ENCODE measurements at regions not wholly inside any gene's neighbourhood (a gene's known extent, or its start where the extent isn't known, plus 50 kb on each side); places are given as distances from the start of the nearest gene placed in this dataset.

DNA sequence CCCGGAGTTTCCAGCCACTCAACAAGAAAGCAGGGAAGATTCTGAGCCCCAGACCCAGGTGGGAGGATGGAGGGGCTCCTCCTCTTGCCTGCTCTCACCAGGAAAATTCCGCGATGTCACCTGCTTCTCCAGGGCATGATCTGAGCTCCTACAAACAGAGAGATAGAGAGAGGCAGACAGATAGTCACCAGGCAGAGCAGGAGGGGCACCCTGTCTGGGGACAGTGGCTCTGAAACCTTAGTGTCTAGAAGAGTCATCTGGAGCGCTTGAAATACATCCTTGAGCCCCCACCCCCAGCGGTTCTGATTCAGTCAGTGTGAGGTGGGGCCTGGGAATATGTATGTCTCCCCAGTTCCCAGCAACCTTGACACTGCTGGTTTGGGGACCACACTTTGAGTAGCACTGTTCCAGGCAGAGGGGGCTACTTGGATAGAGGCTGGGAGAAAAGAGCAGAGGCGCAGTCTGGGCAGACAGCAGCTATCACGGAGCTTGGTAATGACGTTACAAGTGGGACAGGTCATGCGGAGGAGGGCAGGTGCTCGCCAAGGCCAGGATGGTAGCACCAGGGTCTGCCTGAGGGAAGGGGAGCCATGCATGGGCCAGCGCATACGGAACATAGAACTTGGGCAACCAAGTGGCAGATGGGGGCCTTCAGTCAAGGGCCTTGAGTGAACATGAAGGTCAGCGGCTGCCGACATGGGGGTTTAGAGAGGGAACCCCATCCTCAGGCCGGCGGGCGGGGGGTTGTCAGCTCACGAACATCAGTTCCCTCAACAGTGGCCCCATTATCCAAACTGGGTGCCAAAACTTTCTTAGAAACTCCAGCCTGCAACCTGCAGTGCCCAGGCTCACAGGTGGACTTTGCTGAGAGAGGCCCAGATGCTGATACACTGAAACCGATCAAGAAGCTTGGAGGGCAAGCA lies 60.9 kb upstream of the MYEOV start:
- TF ChIP-seq, protein P1, sequence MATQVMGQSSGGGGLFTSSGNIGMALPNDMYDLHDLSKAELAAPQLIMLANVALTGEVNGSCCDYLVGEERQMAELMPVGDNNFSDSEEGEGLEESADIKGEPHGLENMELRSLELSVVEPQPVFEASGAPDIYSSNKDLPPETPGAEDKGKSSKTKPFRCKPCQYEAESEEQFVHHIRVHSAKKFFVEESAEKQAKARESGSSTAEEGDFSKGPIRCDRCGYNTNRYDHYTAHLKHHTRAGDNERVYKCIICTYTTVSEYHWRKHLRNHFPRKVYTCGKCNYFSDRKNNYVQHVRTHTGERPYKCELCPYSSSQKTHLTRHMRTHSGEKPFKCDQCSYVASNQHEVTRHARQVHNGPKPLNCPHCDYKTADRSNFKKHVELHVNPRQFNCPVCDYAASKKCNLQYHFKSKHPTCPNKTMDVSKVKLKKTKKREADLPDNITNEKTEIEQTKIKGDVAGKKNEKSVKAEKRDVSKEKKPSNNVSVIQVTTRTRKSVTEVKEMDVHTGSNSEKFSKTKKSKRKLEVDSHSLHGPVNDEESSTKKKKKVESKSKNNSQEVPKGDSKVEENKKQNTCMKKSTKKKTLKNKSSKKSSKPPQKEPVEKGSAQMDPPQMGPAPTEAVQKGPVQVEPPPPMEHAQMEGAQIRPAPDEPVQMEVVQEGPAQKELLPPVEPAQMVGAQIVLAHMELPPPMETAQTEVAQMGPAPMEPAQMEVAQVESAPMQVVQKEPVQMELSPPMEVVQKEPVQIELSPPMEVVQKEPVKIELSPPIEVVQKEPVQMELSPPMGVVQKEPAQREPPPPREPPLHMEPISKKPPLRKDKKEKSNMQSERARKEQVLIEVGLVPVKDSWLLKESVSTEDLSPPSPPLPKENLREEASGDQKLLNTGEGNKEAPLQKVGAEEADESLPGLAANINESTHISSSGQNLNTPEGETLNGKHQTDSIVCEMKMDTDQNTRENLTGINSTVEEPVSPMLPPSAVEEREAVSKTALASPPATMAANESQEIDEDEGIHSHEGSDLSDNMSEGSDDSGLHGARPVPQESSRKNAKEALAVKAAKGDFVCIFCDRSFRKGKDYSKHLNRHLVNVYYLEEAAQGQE (IDR thresholded peaks at IDR 0.05; ENCODE audit: low read depth) = no peak
- TF ChIP-seq CEBPB (IDR thresholded peaks at IDR 0.05; ENCODE audit: low read depth) (no peak), RAD21 (IDR thresholded peaks at IDR 0.05; ENCODE audit: low read depth) (no peak), EZH2 (IDR thresholded peaks at IDR 0.05) (no peak), EZH2phosphoT487 (IDR thresholded peaks at IDR 0.05; ENCODE audit: borderline replicate concordance) (no peak), POLR2AphosphoS5 (IDR thresholded peaks at IDR 0.05; ENCODE audit: low read depth, low read length) (no peak), POLR2A (IDR thresholded peaks at IDR 0.05; ENCODE audit: borderline replicate concordance, extremely low read depth, insufficient read depth, insufficient read length) (no peak), JUND (IDR thresholded peaks at IDR 0.05) (no peak), EGR1 (IDR thresholded peaks at IDR 0.05; ENCODE audit: low read depth) (no peak)
- TF ChIP-seq, protein P2, sequence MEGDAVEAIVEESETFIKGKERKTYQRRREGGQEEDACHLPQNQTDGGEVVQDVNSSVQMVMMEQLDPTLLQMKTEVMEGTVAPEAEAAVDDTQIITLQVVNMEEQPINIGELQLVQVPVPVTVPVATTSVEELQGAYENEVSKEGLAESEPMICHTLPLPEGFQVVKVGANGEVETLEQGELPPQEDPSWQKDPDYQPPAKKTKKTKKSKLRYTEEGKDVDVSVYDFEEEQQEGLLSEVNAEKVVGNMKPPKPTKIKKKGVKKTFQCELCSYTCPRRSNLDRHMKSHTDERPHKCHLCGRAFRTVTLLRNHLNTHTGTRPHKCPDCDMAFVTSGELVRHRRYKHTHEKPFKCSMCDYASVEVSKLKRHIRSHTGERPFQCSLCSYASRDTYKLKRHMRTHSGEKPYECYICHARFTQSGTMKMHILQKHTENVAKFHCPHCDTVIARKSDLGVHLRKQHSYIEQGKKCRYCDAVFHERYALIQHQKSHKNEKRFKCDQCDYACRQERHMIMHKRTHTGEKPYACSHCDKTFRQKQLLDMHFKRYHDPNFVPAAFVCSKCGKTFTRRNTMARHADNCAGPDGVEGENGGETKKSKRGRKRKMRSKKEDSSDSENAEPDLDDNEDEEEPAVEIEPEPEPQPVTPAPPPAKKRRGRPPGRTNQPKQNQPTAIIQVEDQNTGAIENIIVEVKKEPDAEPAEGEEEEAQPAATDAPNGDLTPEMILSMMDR (IDR thresholded peaks at IDR 0.05 in 2 of 3, conservative IDR thresholded peaks at IDR 0.05 in 1 of 3; ENCODE audit: borderline replicate concordance in 1 of 3, insufficient read depth in 1 of 3, low read depth in 2 of 3, low read length in 2 of 3) = no peak
